ENCODE measurements at regions not wholly inside any gene's neighbourhood (a gene's known extent, or its start where the extent isn't known, plus 50 kb on each side); places are given as distances from the start of the nearest gene placed in this dataset.
A peak's percentile ranks its signal among the peaks of the same experiment; 100 is the strongest.

DNA sequence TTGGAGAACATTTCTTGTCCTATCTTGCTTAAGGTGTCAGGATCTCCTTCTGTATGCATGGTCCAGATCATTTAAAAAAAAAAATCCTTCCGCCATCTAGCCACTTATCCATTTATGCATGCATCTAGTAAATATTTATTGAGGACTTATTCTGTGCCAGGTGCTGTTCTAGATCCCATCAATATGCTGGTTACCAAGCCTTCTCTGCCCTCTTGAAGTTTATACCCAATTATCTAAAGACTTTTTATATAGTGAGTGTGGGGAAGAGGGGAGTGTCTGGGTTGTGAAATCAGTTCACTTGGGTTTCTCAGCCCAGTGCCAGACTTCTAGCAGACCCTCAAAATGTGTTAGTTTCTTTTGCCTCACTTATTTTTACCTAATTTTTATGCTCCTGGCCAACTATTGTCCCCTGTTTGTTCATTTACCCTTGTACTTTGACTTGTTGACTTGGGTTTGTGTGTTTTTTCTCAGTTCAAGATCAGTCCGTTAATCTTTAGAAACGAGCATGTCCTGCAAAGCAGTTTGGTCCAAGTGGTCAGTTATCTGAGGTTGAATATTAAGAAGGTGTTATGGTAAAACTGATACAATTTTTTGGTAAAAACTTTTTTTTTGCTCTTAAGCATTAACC, 488.9 kb downstream of the PCNX1 start:
- no peak for DNase-seq (ENCODE audit: low read depth)

DNA sequence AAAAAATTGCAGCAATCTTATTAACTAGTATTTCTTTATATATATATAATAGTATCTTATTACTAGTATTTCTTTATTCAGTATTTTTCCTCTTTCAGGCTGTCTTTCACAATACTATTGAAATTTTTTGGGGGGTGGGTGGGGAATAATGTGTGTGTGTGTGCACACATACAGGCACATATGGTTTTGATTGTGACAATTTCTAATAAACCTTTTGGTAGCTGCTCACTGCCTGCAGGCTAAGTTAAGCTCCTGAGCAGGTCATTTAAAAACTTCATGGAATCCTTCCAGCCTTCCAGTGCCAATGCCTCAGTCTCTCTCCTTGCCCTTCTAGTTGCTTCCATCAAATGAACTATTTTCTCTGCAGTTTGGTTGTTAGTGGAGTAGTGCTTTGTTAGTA, 490.1 kb downstream of the PCNX1 start:
- DNase-seq (ENCODE audit: low read depth), result no peak

DNA sequence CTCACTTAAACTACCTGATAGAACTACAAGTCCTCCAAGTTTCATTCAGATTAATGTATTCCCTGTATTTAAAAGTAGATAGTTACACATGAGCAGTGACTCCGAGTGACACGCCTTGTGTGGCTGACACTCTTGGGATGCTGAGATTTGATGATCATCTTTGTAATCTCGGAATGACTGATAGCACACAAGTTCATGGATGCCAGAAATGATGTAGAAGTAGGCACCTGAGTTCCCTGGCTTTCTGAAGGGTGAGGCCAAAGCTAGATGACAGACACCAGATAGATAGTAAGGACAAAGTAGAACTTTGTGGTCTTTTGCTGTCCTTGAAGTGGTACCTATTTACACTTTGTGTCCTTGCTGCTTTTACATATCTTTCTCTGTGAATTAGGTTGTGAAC, 491.2 kb downstream of the PCNX1 start:
- no peak for DNase-seq (ENCODE audit: low read depth)

DNA sequence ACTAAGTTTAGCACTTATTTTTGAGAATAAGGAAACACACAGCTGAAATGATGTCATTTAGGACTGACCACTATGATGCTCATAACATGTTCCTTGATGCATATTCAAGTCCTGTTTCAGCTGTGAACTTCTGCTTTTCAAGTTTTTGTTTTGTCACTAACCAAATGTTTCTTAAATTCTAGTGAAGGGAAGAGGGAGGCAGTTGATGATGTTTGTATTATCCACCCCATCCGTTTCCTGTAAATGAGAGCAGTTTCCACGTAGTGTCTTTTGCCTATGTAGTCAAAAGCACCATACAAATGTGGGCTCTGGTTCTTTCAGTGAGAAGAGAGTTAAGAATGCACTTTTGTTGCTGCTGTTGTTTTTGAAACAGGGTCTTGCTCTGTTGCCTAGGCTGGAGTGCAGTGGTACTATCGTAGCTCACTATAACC, 491.8 kb downstream of the PCNX1 start:
- no peak for DNase-seq (ENCODE audit: low read depth)

DNA sequence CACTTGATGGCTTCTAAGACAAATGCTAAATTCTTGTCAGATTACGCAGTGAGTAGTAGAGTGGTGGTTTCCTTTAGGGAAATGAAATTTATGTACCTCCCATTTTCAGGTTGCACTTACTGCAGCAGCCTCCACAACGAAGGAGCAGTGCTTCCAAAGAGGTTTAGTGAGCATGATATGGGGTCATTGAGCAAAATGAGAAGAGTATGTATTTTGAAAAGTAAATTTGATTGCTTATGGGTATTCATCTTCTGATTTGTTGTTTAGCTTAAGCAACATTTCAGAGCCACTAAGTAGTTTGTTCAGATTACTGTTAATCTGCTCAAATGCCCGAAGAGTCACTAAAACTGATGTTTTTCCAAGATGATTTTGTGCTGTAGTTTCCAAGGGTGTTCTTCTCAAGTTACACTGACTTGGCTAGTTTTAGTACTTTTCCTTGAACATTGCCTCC, 493.6 kb downstream of the PCNX1 start:
- peak; percentile 11 for DNase-seq (ENCODE audit: low read depth)

DNA sequence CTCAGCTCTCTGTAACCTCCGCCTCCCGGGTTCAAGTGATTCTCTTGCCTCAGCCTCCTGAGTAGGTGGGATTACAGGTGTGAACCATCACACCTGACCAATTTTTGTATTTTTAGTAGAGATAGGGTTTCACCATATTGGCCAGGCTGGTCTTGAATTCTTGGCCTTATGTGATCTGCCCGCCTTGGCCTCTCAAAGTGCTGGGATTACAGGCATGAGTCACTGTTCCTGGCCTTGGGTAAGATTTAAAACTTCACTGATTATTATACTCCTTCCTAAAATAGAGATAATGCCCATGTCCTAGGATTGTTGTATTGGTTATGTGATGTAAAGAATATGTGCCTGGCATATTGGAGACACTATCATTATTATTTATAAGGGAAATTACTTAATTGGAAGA, 495.2 kb downstream of the PCNX1 start:
- peak; percentile 29 for DNase-seq (ENCODE audit: low read depth)

DNA sequence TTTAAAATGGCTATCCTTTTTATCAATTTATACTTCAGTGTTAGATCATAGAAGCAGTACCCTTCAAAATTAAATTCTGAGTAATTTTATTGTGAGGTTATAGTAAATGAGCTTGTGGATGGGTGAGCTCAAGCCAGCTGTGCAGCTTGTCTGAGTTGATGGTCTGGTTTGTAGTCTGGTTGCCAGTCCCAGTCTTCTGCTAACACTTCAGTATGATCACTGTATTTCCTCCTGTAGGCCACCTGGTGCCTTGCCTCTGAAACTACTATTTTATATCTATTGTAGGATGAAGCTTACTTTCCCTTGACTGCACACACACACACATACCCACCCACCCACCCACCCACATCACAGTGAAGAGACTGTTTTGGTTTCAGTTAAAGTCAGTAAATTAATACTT, 496.4 kb downstream of the PCNX1 start:
- DNase-seq (ENCODE audit: low read depth), result peak; percentile 29

DNA sequence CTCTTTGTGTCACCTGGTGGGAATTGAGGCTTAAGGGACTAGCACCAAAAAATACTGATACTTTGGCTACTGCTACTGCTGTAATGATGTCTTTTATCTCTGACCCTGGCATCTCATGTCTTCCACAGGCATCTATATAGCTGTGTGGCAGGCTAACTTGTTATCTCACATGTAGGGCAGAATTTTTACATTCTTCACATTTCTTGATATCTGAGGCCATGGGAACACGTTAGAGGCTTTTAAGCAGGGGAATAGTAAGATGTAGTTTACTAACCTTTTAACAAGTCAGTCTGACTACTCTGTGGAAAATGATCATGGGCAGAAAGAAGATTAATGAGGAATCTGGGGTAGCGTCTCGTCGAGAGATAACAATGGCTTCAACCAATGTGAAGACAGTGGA, 498.4 kb downstream of the PCNX1 start:
- no peak for DNase-seq (ENCODE audit: low read depth)

DNA sequence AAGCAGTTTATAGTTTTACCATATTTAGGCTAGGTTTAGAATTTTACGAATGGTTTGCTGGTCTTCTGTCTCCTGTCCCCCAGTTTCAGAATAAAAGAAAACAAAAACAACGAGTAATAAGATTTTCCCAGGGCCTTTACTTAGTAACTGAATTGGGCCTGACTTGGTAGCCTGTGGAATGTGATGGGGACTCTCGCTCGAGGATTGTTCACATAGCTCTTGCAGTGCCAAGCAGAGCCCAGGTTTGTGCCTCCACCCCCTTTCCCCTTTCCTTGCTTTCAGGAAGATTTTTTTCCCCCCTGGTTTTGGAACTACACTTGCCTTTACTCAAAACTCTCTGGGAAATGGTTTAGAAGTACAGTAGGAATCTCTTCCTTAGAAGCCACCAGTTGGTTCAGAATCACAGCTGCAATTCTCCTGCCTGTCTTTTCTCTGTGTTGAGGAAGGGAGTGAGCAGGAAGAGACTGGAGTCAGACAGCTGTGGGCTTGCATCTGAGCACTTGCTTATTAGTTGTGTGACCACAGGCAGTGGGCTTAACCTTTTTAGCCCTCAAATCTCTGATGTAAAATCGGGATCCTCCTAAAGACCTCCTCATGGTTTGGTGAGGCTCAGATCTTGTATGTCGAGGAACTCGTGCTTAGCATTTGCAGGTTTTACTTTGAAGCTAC, 501.2 kb downstream of the PCNX1 start:
- DNase-seq (ENCODE audit: low read depth), result no peak

DNA sequence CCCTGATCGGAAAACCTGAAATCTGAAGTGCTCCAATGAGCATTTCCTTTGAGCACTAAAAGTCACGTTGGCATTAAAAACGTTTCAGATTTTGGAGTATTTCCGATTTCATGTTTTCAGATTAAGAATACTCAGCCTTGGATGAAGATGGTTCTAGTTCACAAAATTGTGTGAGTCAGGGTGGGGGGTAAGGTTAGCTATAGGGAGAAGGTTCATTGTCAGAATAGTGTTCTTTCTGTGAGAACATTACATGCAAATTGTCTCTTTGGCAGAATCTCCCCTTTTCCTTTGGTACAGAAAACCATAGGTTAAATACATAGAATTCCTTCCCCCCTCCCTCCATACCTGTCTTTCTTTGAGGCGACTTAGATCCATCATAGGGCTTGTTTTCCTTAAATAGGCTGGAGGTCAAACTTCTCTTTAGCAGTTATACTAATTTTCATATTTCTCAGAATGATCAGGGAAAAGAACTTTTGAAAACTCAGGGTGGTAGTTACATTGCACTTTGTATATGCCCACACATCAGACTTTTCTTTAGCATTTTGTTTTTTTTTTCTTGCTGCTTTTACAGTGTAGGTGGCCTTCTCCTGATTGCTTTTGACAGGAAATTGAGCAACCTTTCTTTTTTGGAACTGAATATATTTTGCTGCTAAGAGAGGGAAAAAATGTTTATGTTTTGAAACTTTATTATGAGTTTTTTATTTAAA, 503.5 kb downstream of the PCNX1 start:
- no peak for DNase-seq (ENCODE audit: low read depth)

DNA sequence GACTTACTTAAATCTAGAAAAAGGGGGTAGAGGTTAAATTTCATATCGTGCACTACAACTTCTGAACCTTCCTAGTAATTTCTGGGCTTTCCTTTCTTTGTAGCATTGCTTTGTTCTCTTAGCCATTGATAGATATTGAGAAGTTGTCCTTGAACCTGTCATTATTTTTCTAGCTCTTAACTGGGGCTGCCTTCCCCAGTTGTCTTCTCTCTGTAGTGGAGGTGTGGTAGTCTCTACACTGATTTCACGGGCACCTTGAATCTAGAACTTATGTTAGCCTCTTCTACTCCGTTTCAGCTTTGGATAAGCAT, 504.0 kb downstream of the PCNX1 start:
- DNase-seq (ENCODE audit: low read depth), result no peak

DNA sequence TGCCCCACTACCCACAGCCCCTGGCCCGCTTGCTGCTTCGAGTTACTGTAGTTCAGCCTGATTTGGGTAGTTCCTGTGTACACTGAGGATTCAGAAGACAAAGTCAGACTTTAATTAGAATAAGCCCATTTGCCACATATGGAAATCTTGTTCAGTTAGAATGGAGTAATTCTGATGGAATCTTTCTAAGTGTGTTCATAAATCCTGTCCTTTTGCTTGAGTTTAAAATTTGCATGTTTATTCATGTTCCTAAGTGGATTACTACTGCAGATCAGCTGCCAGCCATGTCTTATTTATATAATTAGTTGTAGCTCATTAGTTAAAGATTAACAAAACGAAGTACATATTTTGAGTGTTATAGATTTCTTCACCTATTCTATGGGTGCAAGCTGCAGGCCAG, 504.5 kb downstream of the PCNX1 start:
- no peak for DNase-seq (ENCODE audit: low read depth)

DNA sequence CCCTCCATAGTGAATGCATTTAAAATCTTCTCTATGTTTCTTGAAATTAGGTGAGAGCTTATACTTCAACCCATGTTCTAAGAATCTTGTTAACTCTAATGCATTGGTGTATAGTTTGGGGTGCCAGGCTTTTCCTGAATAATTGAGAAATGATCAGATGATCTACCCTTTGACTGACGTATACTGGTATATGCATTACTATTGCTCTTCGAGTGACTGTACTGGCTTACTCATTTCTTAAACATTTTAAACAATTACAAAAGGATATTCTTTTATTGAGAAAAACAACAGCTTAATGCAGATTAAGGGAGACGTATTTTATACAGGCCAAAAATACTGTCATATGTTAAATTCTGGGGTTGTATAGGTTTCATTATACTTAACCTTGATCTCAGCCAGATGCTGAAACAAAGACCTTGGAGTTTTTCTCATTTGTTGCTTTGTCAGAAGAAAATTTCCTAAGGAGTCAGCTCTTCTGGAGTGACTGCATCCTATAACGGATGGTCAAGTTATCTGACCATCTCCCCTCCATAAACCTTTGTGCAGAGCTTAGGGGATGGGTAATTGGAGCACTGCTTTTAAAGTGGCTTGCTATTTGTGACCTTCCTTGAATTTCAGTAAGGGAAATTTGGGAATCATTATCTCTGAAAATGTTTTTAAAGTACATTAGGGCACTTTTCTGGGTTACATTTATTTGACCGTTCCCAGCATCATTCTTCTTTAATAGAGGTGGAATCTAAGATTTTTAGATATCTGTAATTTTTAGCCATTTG, 507.6 kb downstream of the PCNX1 start:
- no peak for DNase-seq (ENCODE audit: low read depth)

DNA sequence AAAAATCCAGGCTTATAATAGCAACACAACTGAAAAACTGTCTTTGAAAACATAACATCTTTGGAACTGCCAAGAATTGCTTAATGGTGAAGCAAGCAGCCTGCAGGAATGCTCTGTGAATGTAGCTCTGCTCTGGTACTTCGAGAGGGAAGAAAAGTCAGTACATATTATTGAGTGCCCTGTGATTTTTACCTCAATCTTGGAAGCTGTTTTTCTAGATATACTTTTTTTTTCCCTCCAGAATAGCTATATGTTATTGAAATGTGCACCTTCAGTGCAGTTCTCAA, 508.1 kb downstream of the PCNX1 start:
- DNase-seq (ENCODE audit: low read depth), result no peak

DNA sequence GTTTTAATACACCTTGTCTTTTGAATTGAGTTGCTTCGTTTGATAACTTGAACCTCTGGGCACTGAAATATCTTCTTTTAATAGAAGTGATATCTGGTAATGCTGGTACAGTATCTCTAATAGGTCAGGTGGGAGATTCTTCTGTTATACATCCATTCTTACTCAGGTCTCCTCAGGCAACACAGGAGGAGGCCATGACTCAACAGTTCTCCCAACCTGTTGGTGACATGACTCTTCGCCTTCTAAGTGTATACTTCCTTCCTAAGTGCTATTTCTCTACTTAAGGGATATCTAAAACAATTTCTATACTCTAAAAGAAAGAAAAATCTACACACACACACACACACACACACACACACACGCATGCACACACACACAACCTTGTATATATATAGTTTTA, 509.1 kb downstream of the PCNX1 start:
- DNase-seq (ENCODE audit: low read depth), result peak; percentile 35

DNA sequence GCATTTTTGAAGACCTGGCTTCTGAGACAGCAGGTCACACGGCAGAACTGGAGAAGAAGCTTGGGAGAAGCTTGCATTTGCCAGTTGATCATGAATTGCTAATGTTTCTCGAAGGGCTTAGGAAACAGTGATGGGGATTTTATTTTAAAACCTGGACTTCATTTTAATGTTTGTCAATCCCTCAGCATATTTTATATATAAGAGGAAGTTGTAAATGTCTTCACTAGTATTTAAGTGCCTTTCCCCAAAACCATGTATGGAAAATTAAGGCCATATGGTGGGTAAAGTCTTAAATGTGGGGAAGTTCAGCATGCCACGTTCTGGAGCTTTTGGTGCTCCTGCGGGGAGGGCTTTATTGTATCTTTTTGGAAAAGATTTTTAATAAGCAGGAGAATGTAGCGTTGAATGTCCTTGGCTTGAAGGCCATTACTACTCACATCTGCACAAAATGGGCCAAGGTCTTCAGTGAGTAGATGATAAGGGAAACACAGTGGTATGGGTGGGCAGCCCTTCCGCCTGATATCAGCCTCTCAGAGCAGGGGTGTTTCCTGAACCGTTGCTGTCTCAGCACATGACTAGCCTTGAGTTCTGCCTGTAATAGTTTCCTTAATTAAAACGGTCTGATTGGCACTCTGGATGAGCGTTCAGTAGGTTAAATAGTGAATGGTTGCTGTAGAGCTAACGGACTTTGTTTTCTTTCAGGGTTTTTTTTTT, 511.4 kb downstream of the PCNX1 start:
- DNase-seq (ENCODE audit: low read depth), result no peak

DNA sequence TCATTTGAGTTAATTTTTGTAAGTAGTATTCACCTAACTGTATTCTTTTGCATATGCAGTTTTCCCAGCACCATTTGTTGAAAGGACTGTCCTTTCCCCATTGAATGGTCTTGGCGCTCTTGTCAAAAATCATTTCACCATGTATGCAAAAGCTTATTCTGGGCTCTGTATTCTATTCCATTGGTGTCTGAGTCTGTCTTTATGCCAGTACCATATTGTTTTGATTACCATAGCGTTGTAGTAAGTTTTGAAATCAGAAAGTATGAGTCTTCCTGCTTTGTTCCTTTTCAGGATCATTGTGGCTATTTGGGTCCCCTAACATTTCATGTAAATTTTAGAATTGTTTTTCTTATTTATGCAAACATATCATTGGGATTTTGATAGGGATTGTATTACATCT, 508.7 kb upstream of the RGS6 start:
- no peak for DNase-seq (ENCODE audit: low read depth)

DNA sequence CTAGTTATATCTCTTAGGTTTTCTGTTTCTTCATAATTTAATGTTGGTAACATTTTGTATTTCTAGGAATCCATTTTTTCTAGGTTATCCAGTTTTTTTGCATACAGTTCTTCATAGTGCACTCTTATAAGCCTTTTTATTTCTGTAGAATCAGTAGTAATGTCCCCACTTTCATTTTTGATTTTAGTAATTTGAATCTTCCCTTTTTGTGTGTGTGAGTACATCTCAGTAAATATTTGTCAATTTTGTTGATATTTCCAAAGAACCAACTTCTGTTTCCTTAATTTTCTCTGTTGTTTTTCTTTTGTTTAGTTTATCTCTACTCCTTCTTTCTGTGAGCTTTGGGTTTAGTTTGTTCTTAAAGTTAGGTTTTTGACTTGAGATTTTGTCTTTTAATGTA, 507.3 kb upstream of the RGS6 start:
- DNase-seq (ENCODE audit: low read depth), result no peak

DNA sequence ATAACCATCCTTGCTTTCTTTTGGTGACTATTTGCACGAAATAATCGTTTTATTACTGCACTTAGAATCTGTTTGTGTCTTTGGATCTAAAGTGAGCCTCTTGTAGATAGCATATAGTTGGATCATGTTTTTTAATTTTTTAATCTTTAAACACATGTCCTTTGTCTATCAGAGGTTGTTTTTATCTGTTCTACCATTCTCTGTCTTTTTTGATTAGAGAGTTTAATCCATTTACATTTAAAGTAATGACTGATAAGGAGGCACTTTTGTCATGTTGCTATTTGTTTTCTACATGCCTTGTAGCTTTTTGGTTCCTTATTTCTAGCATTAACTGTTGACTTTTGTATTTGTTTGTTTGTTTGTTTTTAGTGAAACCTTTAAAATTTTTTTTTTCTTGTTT, 506.2 kb upstream of the RGS6 start:
- DNase-seq (ENCODE audit: low read depth), result no peak

DNA sequence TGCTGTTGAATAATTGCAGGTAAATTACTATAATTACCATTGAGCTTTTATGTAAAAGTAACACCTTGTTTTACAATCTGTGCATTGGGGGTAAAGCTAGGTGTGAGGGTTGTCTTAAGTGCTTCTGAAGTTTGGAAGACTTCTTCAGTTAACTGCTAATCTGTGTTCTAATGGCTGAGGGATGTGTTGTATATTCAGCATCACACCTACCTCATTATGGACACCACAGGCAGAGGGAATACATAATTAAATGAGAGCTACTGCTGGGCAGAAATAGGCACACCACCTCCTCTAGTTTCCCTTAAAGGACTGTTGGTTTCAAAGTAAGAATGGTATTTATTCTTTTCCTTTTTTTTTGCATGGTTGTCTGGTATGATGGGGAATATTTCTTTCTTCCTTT, 502.3 kb upstream of the RGS6 start:
- DNase-seq (ENCODE audit: low read depth), result no peak

DNA sequence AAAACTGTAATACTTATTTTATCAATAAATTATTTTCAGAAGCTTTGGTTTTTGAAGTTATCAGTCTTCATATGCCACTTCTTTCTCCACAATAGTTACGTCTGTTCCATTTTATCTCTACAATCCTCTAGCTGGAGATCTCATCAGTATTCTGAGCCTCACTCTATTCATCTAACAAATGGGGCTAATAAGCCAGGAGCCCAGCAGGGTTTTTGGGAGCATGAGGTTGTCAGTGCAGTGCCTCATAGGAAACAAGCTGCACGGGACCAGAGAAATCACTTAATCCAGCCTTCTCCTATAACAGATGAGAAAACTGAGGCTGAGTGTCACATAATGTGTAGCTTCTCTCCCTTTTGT, 501.9 kb upstream of the RGS6 start:
- no peak for DNase-seq (ENCODE audit: low read depth)

DNA sequence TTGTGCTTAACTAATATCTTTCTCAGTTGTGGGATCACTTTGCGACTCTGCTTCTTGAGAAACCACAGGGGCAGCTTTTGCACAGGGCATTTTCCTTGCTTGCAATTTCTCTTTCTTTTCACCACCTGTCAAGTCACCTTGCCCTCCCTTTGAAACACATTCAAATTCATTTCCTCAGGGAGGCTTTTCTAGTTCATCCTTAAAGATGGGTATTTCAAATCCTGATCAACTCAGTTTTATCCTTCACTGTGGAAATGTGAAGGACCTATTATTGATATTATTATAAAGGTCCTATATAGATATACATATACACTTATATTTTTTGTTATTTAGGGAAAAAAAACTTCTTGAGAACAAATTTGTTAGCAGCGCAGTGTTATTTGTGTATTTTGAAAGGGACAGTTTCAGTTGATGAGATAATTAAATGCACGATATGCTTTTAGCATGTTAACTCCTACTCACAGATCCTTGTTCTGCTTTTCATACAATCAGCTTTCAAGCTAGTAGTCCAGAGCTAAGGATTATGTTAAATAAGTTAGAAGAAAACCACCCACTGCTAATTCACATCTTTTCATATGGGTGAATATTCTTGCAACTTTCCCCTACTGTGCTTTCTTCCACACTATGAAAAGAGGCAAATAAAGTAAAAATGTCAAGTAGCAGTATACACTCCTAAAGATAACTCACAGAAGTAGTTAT, 501.4 kb upstream of the RGS6 start:
- DNase-seq (ENCODE audit: low read depth), result no peak
